HK-2 (cell line): ENCODE measurements at regions not wholly inside any gene's neighbourhood (a gene's known extent, or its start where the extent isn't known, plus 50 kb on each side); places are given as distances from the start of the nearest gene placed in this dataset.

Experiments used
- DNase-seq: peaks from one replicate; pipeline ENCODE4 v3.0.0-alpha.2; 2018; ENCODE audit not compliant: unreplicated experiment

DNA sequence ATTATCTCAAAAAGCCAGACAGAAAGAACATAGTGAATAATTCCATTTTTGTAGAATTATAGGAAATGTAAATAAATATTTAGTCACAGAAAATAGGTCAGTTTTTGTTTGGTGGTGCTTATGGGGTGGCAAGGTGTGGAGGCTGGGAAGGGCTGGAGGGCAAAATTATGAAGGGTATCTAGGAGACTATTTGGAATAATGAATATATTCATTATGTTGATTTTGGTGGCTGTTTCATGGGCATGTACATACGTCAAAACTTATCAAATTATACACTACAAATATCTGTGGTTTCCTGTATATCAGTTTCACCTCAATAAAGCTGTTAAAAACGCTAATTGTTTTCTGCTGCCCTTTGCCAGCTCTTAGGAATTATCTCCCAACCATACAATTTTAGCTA is 298.7 kb upstream of the GOLIM4 start:
- DNase-seq: no peak

GRCh38 chr3:168386301-168386700 is 290.6 kb upstream of the GOLIM4 start:
- no peak for DNase-seq

- no peak for DNase-seq
Measured at GRCh38 chr3:168384990-168385389, 289.3 kb upstream of the GOLIM4 start.

- no peak for DNase-seq
Measured at GRCh38 chr3:168383573-168383972, 287.8 kb upstream of the GOLIM4 start.

- no peak for DNase-seq
Measured at GRCh38 chr3:168371846-168372245, 276.1 kb upstream of the GOLIM4 start.

DNA sequence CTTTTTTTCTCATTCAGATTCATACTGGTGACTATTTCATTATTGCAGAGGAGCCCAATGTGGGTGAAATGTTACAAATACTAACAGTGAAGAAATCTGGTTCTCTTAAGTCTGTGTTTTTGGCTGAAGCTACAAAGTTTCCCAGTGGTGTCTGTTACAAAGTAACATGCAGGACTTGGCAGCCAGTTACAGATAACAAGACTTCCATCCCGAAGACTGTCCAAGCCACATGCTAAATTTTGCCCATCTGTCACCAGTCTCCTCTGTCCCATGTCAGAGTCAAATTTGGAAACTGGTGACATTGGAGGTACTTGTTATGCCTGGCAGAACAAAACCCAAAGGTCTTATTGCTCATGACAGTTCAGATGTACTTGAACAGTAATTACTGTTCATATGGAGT is 269.2 kb upstream of the GOLIM4 start:
- no peak for DNase-seq

- no peak for DNase-seq
Measured at GRCh38 chr3:168362661-168363247, 267.0 kb upstream of the GOLIM4 start.

GRCh38 chr3:168362156-168362555 is 266.4 kb upstream of the GOLIM4 start:
- DNase-seq: no peak

- no peak for DNase-seq
Measured at GRCh38 chr3:168360993-168361392, 265.3 kb upstream of the GOLIM4 start.

- DNase-seq: no peak
Measured at GRCh38 chr3:168342946-168343850, 247.5 kb upstream of the GOLIM4 start.

- DNase-seq: no peak
Measured at GRCh38 chr3:168341956-168342936, 246.5 kb upstream of the GOLIM4 start.

- no peak for DNase-seq
Measured at GRCh38 chr3:168341192-168341815, 245.6 kb upstream of the GOLIM4 start.

GRCh38 chr3:168338161-168338560 is 242.4 kb upstream of the GOLIM4 start:
- no peak for DNase-seq

DNA sequence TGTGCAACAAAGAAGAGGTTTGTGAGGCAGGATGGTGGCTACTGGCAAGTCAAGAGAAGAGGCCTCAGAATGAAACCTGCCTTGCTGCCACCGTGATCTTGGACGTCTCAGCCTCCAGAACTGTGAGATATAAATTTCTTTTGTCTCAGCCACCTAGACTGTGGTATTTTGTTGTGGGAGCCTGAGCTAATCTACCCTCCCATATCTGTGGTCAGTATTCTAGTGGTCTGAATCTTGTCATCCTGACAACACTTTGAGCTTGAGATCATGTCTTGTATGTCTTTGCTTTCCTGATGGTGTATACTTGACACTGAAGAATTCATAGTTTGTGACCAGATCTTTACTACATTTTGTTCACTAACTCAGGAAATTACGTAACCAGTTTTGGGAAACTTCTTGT is 240.6 kb upstream of the GOLIM4 start:
- no peak for DNase-seq

DNA sequence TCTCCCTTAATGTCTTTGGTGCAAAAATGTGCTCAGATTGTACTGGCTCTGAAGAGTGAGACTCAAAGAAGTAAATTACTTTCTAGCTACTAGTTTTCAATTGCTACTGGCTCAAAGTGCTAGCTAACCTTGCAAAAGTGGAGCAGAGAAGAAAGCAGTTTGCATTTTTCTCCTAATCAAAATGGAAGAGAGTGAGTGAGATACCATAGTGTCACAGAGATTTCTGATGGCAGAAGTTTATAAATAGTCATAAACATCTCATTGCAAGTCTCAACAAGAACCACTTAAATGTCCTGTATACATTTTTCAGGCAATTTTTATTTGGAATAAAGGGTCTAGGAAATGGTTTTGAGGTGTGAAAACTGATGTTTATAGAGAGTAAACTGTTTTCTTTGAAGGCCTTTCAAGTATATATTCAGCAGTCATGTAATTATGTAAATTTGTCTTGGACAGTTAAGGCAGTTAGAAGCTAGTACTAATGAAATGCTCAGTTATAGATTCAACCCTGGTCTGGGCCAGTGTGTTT is 237.7 kb upstream of the GOLIM4 start:
- DNase-seq: no peak

GRCh38 chr3:168331756-168332155 is 236.0 kb upstream of the GOLIM4 start:
- no peak for DNase-seq

GRCh38 chr3:168330983-168331382 is 235.3 kb upstream of the GOLIM4 start:
- DNase-seq: no peak

GRCh38 chr3:168327856-168328255 is 232.1 kb upstream of the GOLIM4 start:
- no peak for DNase-seq

- DNase-seq: no peak
Measured at GRCh38 chr3:168325684-168326083, 230.0 kb upstream of the GOLIM4 start.

DNA sequence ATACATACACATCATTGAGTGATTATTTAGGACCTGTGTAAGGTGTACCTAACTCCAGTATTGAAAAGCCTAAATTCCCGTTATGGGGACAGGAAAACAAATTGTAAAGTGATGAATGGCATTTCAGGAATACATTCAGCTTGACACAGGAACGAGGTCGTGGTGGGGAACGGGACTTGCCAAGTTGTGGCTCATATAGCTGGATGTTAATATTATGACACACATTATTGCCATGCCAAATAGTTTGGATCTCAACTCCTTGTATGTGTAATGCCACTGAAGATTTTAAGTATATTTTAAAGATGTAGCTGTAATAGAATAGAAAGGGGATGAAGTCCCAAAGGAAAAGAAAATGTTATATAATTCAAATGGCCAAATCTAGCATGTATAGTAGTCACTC is 227.2 kb upstream of the GOLIM4 start:
- no peak for DNase-seq

GRCh38 chr3:168314166-168314565 is 218.4 kb upstream of the GOLIM4 start:
- DNase-seq: no peak
